HL-60 (cell line): ENCODE measurements at regions not wholly inside any gene's neighbourhood (a gene's known extent, or its start where the extent isn't known, plus 50 kb on each side); places are given as distances from the start of the nearest gene placed in this dataset.

Experiments
- DNase-seq, 2 experiments: peaks; one replicate each; pipeline ENCODE4 v3.0.0-alpha.2; 2010 to 2020; ENCODE audit warnings: low read depth in 1 of 2, low spot score in 1 of 2
- H3K27ac ChIP-seq: fragments of 250-450 bp; sonication (Bioruptor Pico); replicated peaks from 2 replicates; pipeline ENCODE4 v1.5.1; 2020; ENCODE audit warnings: mild to moderate bottlenecking, moderate library complexity
- H3K27me3 ChIP-seq: fragments of 250-450 bp; sonication (Bioruptor Pico); 2 replicates; pipeline ENCODE4 v1.5.1; 2021; ENCODE audit warnings: mild to moderate bottlenecking, moderate library complexity; ENCODE audit not compliant: insufficient read depth, poor library complexity, severe bottlenecking
- H3K4me3 ChIP-seq: replicated peaks from 2 replicates; pipeline ENCODE4 v1.5.1; 2011; ENCODE audit warnings: mild to moderate bottlenecking, control low read depth, low read length; ENCODE audit not compliant: insufficient read depth
- GABPA ChIP-seq: IDR thresholded peaks from 2 replicates; pipeline ENCODE4 v1.6.1; 2012; ENCODE audit warnings: low read depth
- POLR2AphosphoS5 ChIP-seq: IDR thresholded peaks from 2 replicates; pipeline ENCODE4 v1.6.1; 2012; ENCODE audit warnings: low read depth
- SPI1 ChIP-seq: IDR thresholded peaks from 2 replicates; pipeline ENCODE4 v1.6.1; 2012; ENCODE audit warnings: low read depth, mild to moderate bottlenecking, borderline replicate concordance
- TF ChIP-seq, protein P1 (sequence below): IDR thresholded peaks from 2 replicates; pipeline ENCODE4 v1.6.1; 2012; ENCODE audit warnings: low read depth; ENCODE audit not compliant: insufficient replicate concordance
- TF ChIP-seq, protein P2 (sequence below): IDR thresholded peaks from one replicate; pipeline ENCODE4 v1.5.1; 2011; ENCODE audit warnings: low read length, control low read depth, inconsistent platforms; ENCODE audit not compliant: insufficient read depth

DNA sequence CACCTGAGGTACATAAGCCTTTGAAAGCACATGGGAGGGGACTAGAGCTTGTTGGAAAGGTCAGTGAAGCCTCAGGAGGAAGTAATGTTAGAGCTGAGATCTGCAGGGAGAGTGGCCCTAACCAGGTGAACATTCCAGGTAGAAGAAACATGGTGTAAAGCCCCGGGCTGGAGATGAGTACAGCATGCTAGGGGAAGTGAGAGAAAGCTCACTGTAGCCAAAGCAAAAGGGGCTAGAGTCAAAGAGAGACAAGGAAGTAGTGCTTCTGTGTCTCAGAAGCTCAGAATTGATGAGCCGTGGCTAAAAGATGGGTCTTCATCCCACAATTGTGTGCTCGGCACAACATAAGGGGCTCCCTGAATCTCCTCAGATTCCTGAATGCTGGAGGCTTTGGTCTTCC, 481.8 kb downstream of the XYLT1 start:
- TF ChIP-seq, protein P1, sequence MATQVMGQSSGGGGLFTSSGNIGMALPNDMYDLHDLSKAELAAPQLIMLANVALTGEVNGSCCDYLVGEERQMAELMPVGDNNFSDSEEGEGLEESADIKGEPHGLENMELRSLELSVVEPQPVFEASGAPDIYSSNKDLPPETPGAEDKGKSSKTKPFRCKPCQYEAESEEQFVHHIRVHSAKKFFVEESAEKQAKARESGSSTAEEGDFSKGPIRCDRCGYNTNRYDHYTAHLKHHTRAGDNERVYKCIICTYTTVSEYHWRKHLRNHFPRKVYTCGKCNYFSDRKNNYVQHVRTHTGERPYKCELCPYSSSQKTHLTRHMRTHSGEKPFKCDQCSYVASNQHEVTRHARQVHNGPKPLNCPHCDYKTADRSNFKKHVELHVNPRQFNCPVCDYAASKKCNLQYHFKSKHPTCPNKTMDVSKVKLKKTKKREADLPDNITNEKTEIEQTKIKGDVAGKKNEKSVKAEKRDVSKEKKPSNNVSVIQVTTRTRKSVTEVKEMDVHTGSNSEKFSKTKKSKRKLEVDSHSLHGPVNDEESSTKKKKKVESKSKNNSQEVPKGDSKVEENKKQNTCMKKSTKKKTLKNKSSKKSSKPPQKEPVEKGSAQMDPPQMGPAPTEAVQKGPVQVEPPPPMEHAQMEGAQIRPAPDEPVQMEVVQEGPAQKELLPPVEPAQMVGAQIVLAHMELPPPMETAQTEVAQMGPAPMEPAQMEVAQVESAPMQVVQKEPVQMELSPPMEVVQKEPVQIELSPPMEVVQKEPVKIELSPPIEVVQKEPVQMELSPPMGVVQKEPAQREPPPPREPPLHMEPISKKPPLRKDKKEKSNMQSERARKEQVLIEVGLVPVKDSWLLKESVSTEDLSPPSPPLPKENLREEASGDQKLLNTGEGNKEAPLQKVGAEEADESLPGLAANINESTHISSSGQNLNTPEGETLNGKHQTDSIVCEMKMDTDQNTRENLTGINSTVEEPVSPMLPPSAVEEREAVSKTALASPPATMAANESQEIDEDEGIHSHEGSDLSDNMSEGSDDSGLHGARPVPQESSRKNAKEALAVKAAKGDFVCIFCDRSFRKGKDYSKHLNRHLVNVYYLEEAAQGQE: no peak
- no peak for TF ChIP-seq POLR2AphosphoS5
- TF ChIP-seq, protein P2, sequence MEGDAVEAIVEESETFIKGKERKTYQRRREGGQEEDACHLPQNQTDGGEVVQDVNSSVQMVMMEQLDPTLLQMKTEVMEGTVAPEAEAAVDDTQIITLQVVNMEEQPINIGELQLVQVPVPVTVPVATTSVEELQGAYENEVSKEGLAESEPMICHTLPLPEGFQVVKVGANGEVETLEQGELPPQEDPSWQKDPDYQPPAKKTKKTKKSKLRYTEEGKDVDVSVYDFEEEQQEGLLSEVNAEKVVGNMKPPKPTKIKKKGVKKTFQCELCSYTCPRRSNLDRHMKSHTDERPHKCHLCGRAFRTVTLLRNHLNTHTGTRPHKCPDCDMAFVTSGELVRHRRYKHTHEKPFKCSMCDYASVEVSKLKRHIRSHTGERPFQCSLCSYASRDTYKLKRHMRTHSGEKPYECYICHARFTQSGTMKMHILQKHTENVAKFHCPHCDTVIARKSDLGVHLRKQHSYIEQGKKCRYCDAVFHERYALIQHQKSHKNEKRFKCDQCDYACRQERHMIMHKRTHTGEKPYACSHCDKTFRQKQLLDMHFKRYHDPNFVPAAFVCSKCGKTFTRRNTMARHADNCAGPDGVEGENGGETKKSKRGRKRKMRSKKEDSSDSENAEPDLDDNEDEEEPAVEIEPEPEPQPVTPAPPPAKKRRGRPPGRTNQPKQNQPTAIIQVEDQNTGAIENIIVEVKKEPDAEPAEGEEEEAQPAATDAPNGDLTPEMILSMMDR: no peak
- no peak overlapping the region for H3K4me3 ChIP-seq
- no peak for DNase-seq
- no peak overlapping the region for H3K27ac ChIP-seq
- H3K27me3 ChIP-seq: no peaks in the 10 kb centered on the region

DNA sequence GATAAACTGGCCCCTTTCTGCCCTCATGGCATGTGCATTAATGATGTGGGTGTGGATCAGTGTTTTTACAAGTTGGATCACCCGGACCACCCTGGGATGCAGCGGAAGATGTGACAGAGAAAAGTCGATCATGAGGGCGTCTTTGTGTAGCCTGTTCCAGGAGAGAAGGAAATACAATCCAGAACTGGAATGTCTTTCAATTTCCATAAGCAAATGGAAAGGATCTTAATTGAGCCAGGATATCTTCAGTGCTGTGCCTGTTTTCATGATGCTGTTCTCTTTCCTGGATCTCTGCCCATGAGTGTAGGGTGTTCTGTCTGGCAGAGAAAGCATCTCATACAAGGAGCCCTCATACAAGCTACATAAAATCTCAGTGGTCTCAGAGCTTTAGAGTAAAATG, 481.4 kb downstream of the XYLT1 start:
- no peak for DNase-seq

DNA sequence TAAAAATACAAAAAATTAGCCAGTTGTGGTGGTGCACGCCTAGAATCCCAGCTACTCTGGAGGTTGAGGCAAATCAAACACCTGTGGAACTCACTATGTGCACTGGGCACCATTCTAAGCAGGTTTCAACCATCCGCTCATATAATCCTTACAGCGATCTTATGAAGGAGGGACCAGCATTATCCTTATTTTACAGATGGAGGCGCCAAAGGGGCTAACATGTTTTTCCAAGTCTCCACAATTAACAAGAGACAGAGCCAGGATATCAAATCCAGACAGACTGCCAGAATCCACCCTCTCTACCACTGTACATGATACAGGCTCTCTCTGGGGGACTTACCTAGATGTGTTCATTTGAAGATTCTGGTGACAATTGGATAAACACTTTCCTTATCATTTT, 479.0 kb downstream of the XYLT1 start:
- no peaks in the 10 kb centered on the region for H3K27me3 ChIP-seq
- H3K27ac ChIP-seq: no peak overlapping the region
- no peak for DNase-seq
- TF ChIP-seq, protein P2: no peak
- TF ChIP-seq GABPA (no peak), SPI1 (no peak), POLR2AphosphoS5 (no peak)
- TF ChIP-seq, protein P1: no peak
- no peak overlapping the region for H3K4me3 ChIP-seq

More for the DNA sequence above, 481.4 kb downstream of the XYLT1 start:
- TF ChIP-seq POLR2AphosphoS5: no peak
- TF ChIP-seq GABPA: no peak
- TF ChIP-seq, protein P1: no peak
- TF ChIP-seq SPI1: no peak
- TF ChIP-seq, protein P2: no peak
- Histone ChIP-seq H3K4me3 (no peak overlapping the region), H3K27ac (no peak overlapping the region), H3K27me3 (no peaks in the 10 kb centered on the region)
